ENCODE measurements at regions not wholly inside any gene's neighbourhood (a gene's known extent, or its start where the extent isn't known, plus 50 kb on each side); places are given as distances from the start of the nearest gene placed in this dataset.

DNA sequence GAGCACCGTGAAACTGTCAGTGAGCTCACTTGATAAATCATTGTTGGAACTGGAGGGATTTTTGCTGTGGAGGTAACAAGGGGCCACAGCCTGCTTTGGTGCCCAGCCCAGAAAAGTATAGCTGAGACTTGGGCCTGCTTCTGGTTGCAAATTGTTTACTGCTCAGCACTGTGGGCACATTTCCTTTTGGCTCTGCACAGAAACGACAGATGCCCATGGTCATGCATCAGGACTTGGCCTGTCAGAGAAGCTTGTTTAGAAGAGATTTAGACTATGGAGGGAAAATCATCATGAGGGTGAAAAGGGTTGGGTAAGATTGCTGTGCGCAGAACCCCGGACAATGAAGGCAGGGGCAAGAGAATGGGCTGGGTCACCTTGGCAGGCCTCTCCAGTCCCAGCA is 286.1 kb upstream of the CTNNB1 start (continued):
- TF ChIP-seq FOXK1 (CRISPR knock-in tag; IDR thresholded peaks at IDR 0.05; ENCODE audit: borderline replicate concordance), result no peak
- TF ChIP-seq MTA3 (IDR thresholded peaks at IDR 0.05; ENCODE audit: borderline replicate concordance), result no peak
- TF ChIP-seq ZNF586 (CRISPR knock-in tag; conservative IDR thresholded peaks at IDR 0.05), result no peak

DNA sequence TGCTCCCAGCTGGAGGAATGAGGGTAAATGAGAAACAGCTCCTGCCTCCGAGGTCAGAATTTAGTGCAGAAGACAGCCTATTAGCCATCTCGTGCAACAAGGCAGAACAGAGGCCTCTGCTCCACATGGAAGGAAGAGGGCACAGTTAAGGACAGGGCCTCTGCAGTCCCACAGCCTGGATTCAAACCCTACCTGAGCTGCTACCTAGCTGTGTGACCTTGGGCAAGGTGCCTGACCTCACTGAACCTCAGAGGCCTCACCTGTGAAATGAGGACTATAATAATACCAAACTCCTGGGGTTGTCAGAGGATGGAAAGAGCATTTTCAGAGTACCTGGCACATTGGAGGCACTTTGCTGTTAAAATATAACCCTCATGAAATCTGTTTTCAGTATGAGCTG is 285.7 kb upstream of the CTNNB1 start:
- no peak for TF ChIP-seq TAF9B (IDR thresholded peaks at IDR 0.05; ENCODE audit: partially characterized antibody)
- TF ChIP-seq STAT5A (IDR thresholded peaks at IDR 0.05; ENCODE audit: borderline replicate concordance, low read length), result no peak
- no peak for TF ChIP-seq ZNF140 (CRISPR knock-in tag; IDR thresholded peaks at IDR 0.05)
- no peak overlapping the region for H3K4me2 ChIP-seq (ENCODE audit: insufficient read depth, low read length)

More for the DNA sequence above, 285.7 kb upstream of the CTNNB1 start:
- H4K20me1 ChIP-seq (replicated peaks; ENCODE audit: control insufficient read depth, insufficient read depth, low read length), result no peaks in the 10 kb centered on the region
- FAIRE-seq (no peak), DNase-seq (ENCODE audit: extremely low read depth in 1 of 4, low spot score in 3 of 4) (no peak), ATAC-seq (no peak)
- H3K27ac ChIP-seq (ENCODE audit: extremely low read depth, low read depth, low read length), result no peak overlapping the region
- H3K79me2 ChIP-seq (ENCODE audit: control insufficient read depth, insufficient read depth, low read length), result no peaks in the 10 kb centered on the region
- H3K27me3 ChIP-seq (ENCODE audit: control insufficient read depth in 2 of 2, insufficient read depth in 2 of 2, low read length in 2 of 2), result peaks cover 0 to 10% of the 10 kb centered on the region in 2 experiments; a peak in 2 of 5 replicates
- WGBS (ENCODE audit: insufficient coverage, low coverage, missing lambda C conversion rate), result 0% methylated on average over 2 of the region's 2 CpGs
- ChIA-PET CTCF (ENCODE audit: low intra/inter-chr PET ratio) (no interaction called here), POLR2A (interaction anchor here (1.0 kb wide), 1 partner anchor 15 kb away, joined by 4 read pairs; no protein-coding TSS in a partner anchor)
- no peak overlapping the region for H3K9ac ChIP-seq (ENCODE audit: insufficient read depth in 1 of 2, low read depth in 2 of 2, low read length in 2 of 2)
- H3K36me3 ChIP-seq (ENCODE audit: control insufficient read depth, insufficient read depth, low read length), result no peaks in the 10 kb centered on the region
- no peaks in the 10 kb centered on the region for H3K9me1 ChIP-seq (ENCODE audit: control insufficient read depth, insufficient read depth, low read length)
- intact Hi-C loops (cut with micrococcal nuclease) (no loop called here), in situ Hi-C loops (cut with MboI) (no loop called here)
- no peaks in the 10 kb centered on the region for H3K9me3 ChIP-seq (replicated peaks; ENCODE audit: control insufficient read depth, insufficient read depth, low read depth, low read length)
- H3K4me1 ChIP-seq (replicated peaks in 1 of 2; ENCODE audit: control insufficient read depth in 2 of 2, insufficient read depth in 2 of 2, low read length in 2 of 2), result no peaks in the 10 kb centered on the region
- no TSS peak for BruUV-seq (replicated peaks)
- H2AFZ ChIP-seq (ENCODE audit: low read depth, low read length), result no peak overlapping the region
- no peak overlapping the region for H3K4me3 ChIP-seq
